ENCODE measurements at regions not wholly inside any gene's neighbourhood (a gene's known extent, or its start where the extent isn't known, plus 50 kb on each side); places are given as distances from the start of the nearest gene placed in this dataset.

DNA sequence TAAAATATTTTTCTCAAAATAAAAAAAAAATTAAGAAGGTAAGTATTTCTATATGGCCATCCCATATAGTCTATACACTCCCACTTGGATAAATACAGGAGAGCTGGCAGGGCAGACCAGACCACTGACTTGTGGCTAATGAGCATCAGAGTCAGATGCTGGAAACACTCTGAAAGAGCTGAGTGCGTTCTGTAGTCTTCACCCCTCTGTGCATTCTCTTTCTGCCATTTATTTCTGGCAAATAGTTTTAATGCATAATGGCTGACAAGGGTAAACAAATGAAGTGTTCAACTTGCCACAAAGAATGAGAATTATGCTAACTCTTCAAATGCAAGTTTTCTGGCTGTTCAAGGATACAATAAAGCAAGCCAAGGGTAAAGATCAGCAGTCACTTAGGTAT lies 191.7 kb downstream of the TTLL7 start:
- BruUV-seq (replicated peaks), result no TSS peak
- Histone ChIP-seq H2BK20ac (ENCODE audit: low read depth, low read length) (no peak overlapping the region), H2BK120ac (ENCODE audit: low read depth, low read length) (no peak overlapping the region), H3K27me3 (ENCODE audit: control insufficient read depth, insufficient read depth, low read length) (no peaks in the 10 kb centered on the region; the same call in 1 of the 2 replicates), H3K4ac (ENCODE audit: low read depth, low read length) (no peak overlapping the region), H3K36me3 (ENCODE audit: control insufficient read depth, insufficient read depth, low read length) (no peaks in the 10 kb centered on the region), H3K9me3 (ENCODE audit: control insufficient read depth, insufficient read depth, low read length) (no peaks in the 10 kb centered on the region), H3K9ac (ENCODE audit: low read depth, low read length) (no peak overlapping the region), H4K20me1 (ENCODE audit: insufficient read depth, low read length) (no peaks in the 10 kb centered on the region), H2AK9ac (replicated peaks; ENCODE audit: low read depth, low read length, poor library complexity) (no peak overlapping the region), H4K5ac (ENCODE audit: low read depth, low read length) (no peak overlapping the region), H2AK5ac (ENCODE audit: low read depth, low read length) (no peak overlapping the region), H3K14ac (replicated peaks; ENCODE audit: low read depth, low read length) (no peak overlapping the region), H3K56ac (ENCODE audit: extremely low read depth, insufficient read depth, low read length) (no peak overlapping the region), H3K4me2 (ENCODE audit: low read depth, low read length) (no peak overlapping the region), H3K9me1 (ENCODE audit: insufficient read depth, low read length) (no peaks in the 10 kb centered on the region), H3K4me1 (ENCODE audit: control insufficient read depth, insufficient read depth, low read length) (no peaks in the 10 kb centered on the region), H2BK5ac (ENCODE audit: low read depth, low read length, poor library complexity, severe bottlenecking) (no peak overlapping the region), H2AFZ (replicated peaks; ENCODE audit: low read length, poor library complexity) (no peak overlapping the region), H3K27ac (ENCODE audit: insufficient read depth, low read length) (no peak overlapping the region), H2BK15ac (ENCODE audit: low read depth, low read length) (no peak overlapping the region), H4K8ac (ENCODE audit: low read depth in 2 of 2, low read length in 2 of 2) (no peak overlapping the region), H3K18ac (ENCODE audit: low read depth, low read length) (no peak overlapping the region), H3K79me1 (ENCODE audit: low read depth in 1 of 2, low read length in 2 of 2) (no peaks in the 10 kb centered on the region), H4K91ac (ENCODE audit: insufficient read depth, low read depth, low read length) (no peak overlapping the region), H3K23ac (ENCODE audit: low read depth, low read length) (no peak overlapping the region), H3K4me3 (ENCODE audit: insufficient read depth, low read depth, low read length) (no peak overlapping the region)
- in situ Hi-C loops (cut with MboI; ENCODE audit: low sequenced_read_pairs) (no loop called here), intact Hi-C loops (cut with micrococcal nuclease) (no loop called here), dilution Hi-C loops (cut with HindIII; ENCODE audit: low sequenced_read_pairs, unreplicated experiment) (no loop called here)
- CTCF ChIA-PET, result no interaction called here
- DNase-seq, result no peak
- TF ChIP-seq MXI1 (IDR thresholded peaks at IDR 0.05; ENCODE audit: borderline replicate concordance, low read depth, low read length) (no peak), MAZ (IDR thresholded peaks at IDR 0.05; ENCODE audit: borderline replicate concordance, low read depth, low read length) (no peak), CHD1 (IDR thresholded peaks at IDR 0.05; ENCODE audit: low read depth, low read length) (no peak), RCOR1 (IDR thresholded peaks at IDR 0.05; ENCODE audit: insufficient replicate concordance, low read length) (no peak)
- TF ChIP-seq, protein P1, sequence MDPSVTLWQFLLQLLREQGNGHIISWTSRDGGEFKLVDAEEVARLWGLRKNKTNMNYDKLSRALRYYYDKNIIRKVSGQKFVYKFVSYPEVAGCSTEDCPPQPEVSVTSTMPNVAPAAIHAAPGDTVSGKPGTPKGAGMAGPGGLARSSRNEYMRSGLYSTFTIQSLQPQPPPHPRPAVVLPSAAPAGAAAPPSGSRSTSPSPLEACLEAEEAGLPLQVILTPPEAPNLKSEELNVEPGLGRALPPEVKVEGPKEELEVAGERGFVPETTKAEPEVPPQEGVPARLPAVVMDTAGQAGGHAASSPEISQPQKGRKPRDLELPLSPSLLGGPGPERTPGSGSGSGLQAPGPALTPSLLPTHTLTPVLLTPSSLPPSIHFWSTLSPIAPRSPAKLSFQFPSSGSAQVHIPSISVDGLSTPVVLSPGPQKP (IDR thresholded peaks at IDR 0.05; ENCODE audit: borderline replicate concordance, low read depth, low read length), result no peak
- TF ChIP-seq, protein P2, sequence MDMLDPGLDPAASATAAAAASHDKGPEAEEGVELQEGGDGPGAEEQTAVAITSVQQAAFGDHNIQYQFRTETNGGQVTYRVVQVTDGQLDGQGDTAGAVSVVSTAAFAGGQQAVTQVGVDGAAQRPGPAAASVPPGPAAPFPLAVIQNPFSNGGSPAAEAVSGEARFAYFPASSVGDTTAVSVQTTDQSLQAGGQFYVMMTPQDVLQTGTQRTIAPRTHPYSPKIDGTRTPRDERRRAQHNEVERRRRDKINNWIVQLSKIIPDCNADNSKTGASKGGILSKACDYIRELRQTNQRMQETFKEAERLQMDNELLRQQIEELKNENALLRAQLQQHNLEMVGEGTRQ (IDR thresholded peaks at IDR 0.05; ENCODE audit: low read depth, low read length), result no peak
- POLR2A ChIA-PET (ENCODE audit: unreplicated experiment), result no interaction called here
- ATAC-seq (ENCODE audit: low read depth), result no peak
- 60% methylated on average over 1 of the region's 1 CpG; no CpG with 5 or more reads in 1 of the 2 experiments for WGBS, 2 experiments (ENCODE audit: extremely low coverage in 2 of 2, insufficient read length in 1 of 2)
